ENCODE measurements at regions not wholly inside any gene's neighbourhood (a gene's known extent, or its start where the extent isn't known, plus 50 kb on each side); places are given as distances from the start of the nearest gene placed in this dataset.

DNA sequence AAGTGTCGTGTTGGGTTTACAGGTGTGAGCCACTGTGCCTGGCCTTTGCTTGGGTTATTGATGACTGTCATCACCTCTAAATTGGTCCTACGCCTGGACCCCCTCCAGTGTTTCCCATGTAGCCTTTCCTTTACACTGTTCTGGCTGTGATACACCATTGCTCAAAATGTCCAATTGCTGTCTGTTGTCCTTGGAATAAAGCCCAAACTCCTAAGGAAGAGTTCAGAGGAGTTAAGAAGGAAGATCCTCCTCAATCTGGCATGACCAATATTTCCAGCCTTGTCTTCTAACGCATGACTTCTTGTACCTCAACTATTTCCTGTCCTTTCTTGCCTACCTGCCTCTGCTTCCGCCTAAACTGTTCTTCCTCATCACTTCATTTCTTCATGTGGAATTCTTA lies 113.1 kb downstream of the POLR2M start:
- Histone ChIP-seq H3K79me1 (ENCODE audit: low read length) (no peaks in the 10 kb centered on the region), H3K9ac (ENCODE audit: low read length) (no peak overlapping the region), H3K18ac (ENCODE audit: low read length) (no peak overlapping the region), H3K4me1 (ENCODE audit: control insufficient read depth in 1 of 2, insufficient read depth in 2 of 2, low read length in 2 of 2) (no peaks in the 10 kb centered on the region), H3K9me3 (ENCODE audit: insufficient read depth, low read depth, low read length) (peaks cover 2% of the 10 kb centered on the region), H2AK5ac (ENCODE audit: low read length) (no peak overlapping the region), H3K36me3 (ENCODE audit: control insufficient read depth in 1 of 2, insufficient read depth in 2 of 2, low read length in 2 of 2) (no peaks in the 10 kb centered on the region), H3K23ac (ENCODE audit: low read length) (no peak overlapping the region), H3K27me3 (ENCODE audit: insufficient read depth, low read length) (no peaks in the 10 kb centered on the region), H3K4me2 (ENCODE audit: low read length) (no peak overlapping the region), H4K91ac (ENCODE audit: low read depth, low read length) (no peak overlapping the region), H3K14ac (ENCODE audit: low read length) (no peak overlapping the region), H3K79me2 (ENCODE audit: control insufficient read depth, insufficient read depth, low read length, poor library complexity) (no peaks in the 10 kb centered on the region), H2BK12ac (ENCODE audit: low read length) (no peak overlapping the region), H3K27ac (ENCODE audit: low read depth, low read length) (no peak overlapping the region), H2AFZ (ENCODE audit: insufficient read depth, low read length, poor library complexity) (no peak overlapping the region), H3K4ac (ENCODE audit: low read depth, low read length) (no peak overlapping the region), H4K8ac (ENCODE audit: low read depth, low read length) (no peak overlapping the region), H4K12ac (ENCODE audit: low read depth, low read length) (no peak overlapping the region), H2BK5ac (ENCODE audit: low read depth, low read length, poor library complexity) (no peak overlapping the region), H2BK120ac (ENCODE audit: insufficient read depth, low read length, poor library complexity) (no peak overlapping the region), H3K4me3 (ENCODE audit: low read depth, low read length) (no peak overlapping the region)
- WGBS (ENCODE audit: extremely low coverage, insufficient coverage, insufficient read length): no CpG with 5 or more reads among the region's 4 CpGs
- no peak for DNase-seq

DNA sequence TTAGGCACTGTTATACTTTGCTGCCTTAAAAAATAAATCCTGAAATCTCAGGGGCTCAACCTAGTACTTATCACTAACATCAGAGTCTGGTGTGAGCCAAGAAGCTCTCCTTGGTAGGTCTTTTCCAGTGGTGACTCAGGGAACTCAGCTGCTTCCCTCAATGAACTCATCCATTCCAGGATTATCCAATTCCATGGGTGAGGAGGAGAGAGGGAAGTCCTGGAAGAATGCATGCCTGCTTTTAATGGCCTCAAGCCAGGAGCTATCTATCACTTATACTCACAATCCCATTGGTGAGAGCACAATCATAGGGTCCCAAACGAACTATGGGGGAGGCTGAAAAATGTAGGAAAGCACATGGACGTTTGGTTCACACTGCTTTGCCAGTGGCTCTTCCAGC lies 113.6 kb downstream of the POLR2M start:
- Histone ChIP-seq H2BK120ac (ENCODE audit: insufficient read depth, low read length, poor library complexity) (no peak overlapping the region), H3K4me3 (ENCODE audit: low read depth, low read length) (no peak overlapping the region), H3K27me3 (ENCODE audit: insufficient read depth, low read length) (no peaks in the 10 kb centered on the region), H3K79me2 (ENCODE audit: control insufficient read depth, insufficient read depth, low read length, poor library complexity) (no peaks in the 10 kb centered on the region), H3K23ac (ENCODE audit: low read length) (no peak overlapping the region), H3K14ac (ENCODE audit: low read length) (no peak overlapping the region), H4K8ac (ENCODE audit: low read depth, low read length) (no peak overlapping the region), H3K9ac (ENCODE audit: low read length) (no peak overlapping the region), H2BK12ac (ENCODE audit: low read length) (no peak overlapping the region), H2AFZ (ENCODE audit: insufficient read depth, low read length, poor library complexity) (no peak overlapping the region), H4K12ac (ENCODE audit: low read depth, low read length) (no peak overlapping the region), H3K4me2 (ENCODE audit: low read length) (no peak overlapping the region), H3K18ac (ENCODE audit: low read length) (no peak overlapping the region), H3K36me3 (ENCODE audit: control insufficient read depth in 1 of 2, insufficient read depth in 2 of 2, low read length in 2 of 2) (no peaks in the 10 kb centered on the region), H2AK5ac (ENCODE audit: low read length) (no peak overlapping the region), H2BK5ac (ENCODE audit: low read depth, low read length, poor library complexity) (no peak overlapping the region), H3K79me1 (ENCODE audit: low read length) (no peaks in the 10 kb centered on the region), H3K9me3 (ENCODE audit: insufficient read depth, low read depth, low read length) (peaks cover 1% of the 10 kb centered on the region), H3K4ac (ENCODE audit: low read depth, low read length) (no peak overlapping the region), H3K27ac (ENCODE audit: low read depth, low read length) (no peak overlapping the region), H4K91ac (ENCODE audit: low read depth, low read length) (no peak overlapping the region), H3K4me1 (ENCODE audit: control insufficient read depth in 1 of 2, insufficient read depth in 2 of 2, low read length in 2 of 2) (no peaks in the 10 kb centered on the region)
- no CpG with 5 or more reads among the region's 2 CpGs for WGBS (ENCODE audit: extremely low coverage, insufficient coverage, insufficient read length)
- DNase-seq: no peak

DNA sequence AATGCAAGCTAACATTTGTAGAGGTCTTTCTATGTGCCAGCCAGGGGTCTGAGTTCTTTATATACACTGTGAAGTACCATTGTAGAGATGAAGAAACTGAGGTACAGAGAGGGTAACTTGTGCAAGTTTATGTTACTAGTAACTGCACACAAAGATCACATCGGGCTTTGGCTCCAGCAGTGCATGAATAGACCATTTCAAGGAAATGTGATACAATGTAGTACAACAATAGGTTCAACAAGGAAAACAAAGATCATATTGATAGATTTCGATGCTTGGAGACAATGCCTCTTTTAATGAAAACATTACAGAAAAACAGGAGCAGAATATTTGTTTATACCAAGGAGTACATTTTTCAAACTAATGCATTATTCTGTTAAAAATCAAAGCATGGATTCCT lies 115.3 kb downstream of the POLR2M start:
- DNase-seq: no peak
- Histone ChIP-seq H2AFZ (ENCODE audit: insufficient read depth, low read length, poor library complexity) (no peak overlapping the region), H3K27ac (ENCODE audit: low read depth, low read length) (no peak overlapping the region), H3K4ac (ENCODE audit: low read depth, low read length) (no peak overlapping the region), H2BK5ac (ENCODE audit: low read depth, low read length, poor library complexity) (no peak overlapping the region), H3K79me2 (ENCODE audit: control insufficient read depth, insufficient read depth, low read length, poor library complexity) (no peaks in the 10 kb centered on the region), H2AK5ac (ENCODE audit: low read length) (no peak overlapping the region), H2BK120ac (ENCODE audit: insufficient read depth, low read length, poor library complexity) (no peak overlapping the region), H4K8ac (ENCODE audit: low read depth, low read length) (no peak overlapping the region), H3K27me3 (ENCODE audit: insufficient read depth, low read length) (no peaks in the 10 kb centered on the region), H4K12ac (ENCODE audit: low read depth, low read length) (no peak overlapping the region), H3K18ac (ENCODE audit: low read length) (no peak overlapping the region), H3K14ac (ENCODE audit: low read length) (no peak overlapping the region), H3K9me3 (ENCODE audit: insufficient read depth, low read depth, low read length) (no peaks in the 10 kb centered on the region), H3K4me3 (ENCODE audit: low read depth, low read length) (no peak overlapping the region), H3K36me3 (ENCODE audit: control insufficient read depth in 1 of 2, insufficient read depth in 2 of 2, low read length in 2 of 2) (no peaks in the 10 kb centered on the region), H3K9ac (ENCODE audit: low read length) (no peak overlapping the region), H3K4me1 (ENCODE audit: control insufficient read depth in 1 of 2, insufficient read depth in 2 of 2, low read length in 2 of 2) (no peaks in the 10 kb centered on the region), H4K91ac (ENCODE audit: low read depth, low read length) (no peak overlapping the region), H3K4me2 (ENCODE audit: low read length) (no peak overlapping the region), H2BK12ac (ENCODE audit: low read length) (no peak overlapping the region), H3K79me1 (ENCODE audit: low read length) (no peaks in the 10 kb centered on the region), H3K23ac (ENCODE audit: low read length) (no peak overlapping the region)
- WGBS (ENCODE audit: extremely low coverage, insufficient coverage, insufficient read length): no CpG with 5 or more reads among the region's 2 CpGs

DNA sequence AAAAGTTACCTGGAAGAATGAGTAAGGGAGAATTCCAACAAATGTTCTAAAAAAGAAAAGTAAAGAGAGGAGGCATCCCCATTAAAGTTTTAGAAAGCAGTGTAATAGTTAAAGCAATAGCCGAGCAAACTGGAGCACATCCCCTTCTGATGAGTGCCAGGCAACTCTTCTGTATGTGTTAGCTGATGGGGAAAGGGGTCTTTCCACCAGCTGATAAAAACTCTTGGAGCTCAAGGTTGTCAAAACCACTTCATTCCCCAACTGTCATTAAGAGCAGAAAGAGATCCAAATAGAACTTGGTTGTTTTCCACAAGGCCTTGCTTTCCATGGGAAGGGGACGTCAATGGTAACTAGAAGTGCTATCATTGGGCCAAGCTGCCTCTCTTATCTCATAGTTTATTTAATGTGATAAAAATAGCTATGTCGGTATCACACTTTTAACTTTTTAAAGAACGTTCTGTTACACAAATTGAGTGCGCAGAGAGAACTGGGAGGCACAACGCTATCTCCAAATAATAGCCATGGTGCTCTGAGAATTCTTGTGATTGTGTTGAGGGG lies 116.9 kb downstream of the POLR2M start:
- no peak overlapping the region for H4K8ac ChIP-seq (ENCODE audit: low read depth, low read length)
- H3K23ac ChIP-seq (ENCODE audit: low read length): no peak overlapping the region
- H4K12ac ChIP-seq (ENCODE audit: low read depth, low read length): no peak overlapping the region
- no peaks in the 10 kb centered on the region for H3K36me3 ChIP-seq (ENCODE audit: control insufficient read depth in 1 of 2, insufficient read depth in 2 of 2, low read length in 2 of 2)
- H3K4me1 ChIP-seq (ENCODE audit: control insufficient read depth in 1 of 2, insufficient read depth in 2 of 2, low read length in 2 of 2): no peaks in the 10 kb centered on the region
- no CpG with 5 or more reads among the region's 6 CpGs for WGBS (ENCODE audit: extremely low coverage, insufficient coverage, insufficient read length)
- no peaks in the 10 kb centered on the region for H3K79me2 ChIP-seq (ENCODE audit: control insufficient read depth, insufficient read depth, low read length, poor library complexity)
- no peaks in the 10 kb centered on the region for H3K9me3 ChIP-seq (ENCODE audit: insufficient read depth, low read depth, low read length)
- H3K4me3 ChIP-seq (ENCODE audit: low read depth, low read length): no peak overlapping the region
- no peak overlapping the region for H3K4ac ChIP-seq (ENCODE audit: low read depth, low read length)
- no peak overlapping the region for H3K4me2 ChIP-seq (ENCODE audit: low read length)
- no peak overlapping the region for H4K91ac ChIP-seq (ENCODE audit: low read depth, low read length)
- H3K27me3 ChIP-seq (ENCODE audit: insufficient read depth, low read length): no peaks in the 10 kb centered on the region
- no peak overlapping the region for H2BK12ac ChIP-seq (ENCODE audit: low read length)
- no peak overlapping the region for H2BK120ac ChIP-seq (ENCODE audit: insufficient read depth, low read length, poor library complexity)
- no peak overlapping the region for H2BK5ac ChIP-seq (ENCODE audit: low read depth, low read length, poor library complexity)
- H3K79me1 ChIP-seq (ENCODE audit: low read length): no peaks in the 10 kb centered on the region
- no peak overlapping the region for H2AFZ ChIP-seq (ENCODE audit: insufficient read depth, low read length, poor library complexity)
- no peak overlapping the region for H3K14ac ChIP-seq (ENCODE audit: low read length)
- no peak overlapping the region for H2AK5ac ChIP-seq (ENCODE audit: low read length)
- no peak for DNase-seq
- H3K18ac ChIP-seq (ENCODE audit: low read length): no peak overlapping the region
- no peak overlapping the region for H3K9ac ChIP-seq (ENCODE audit: low read length)
- no peak overlapping the region for H3K27ac ChIP-seq (ENCODE audit: low read depth, low read length)

All from trophoblast cell (in vitro differentiated cells and primary cell).